ENCODE measurements at regions not wholly inside any gene's neighbourhood (a gene's known extent, or its start where the extent isn't known, plus 50 kb on each side); places are given as distances from the start of the nearest gene placed in this dataset.

DNA sequence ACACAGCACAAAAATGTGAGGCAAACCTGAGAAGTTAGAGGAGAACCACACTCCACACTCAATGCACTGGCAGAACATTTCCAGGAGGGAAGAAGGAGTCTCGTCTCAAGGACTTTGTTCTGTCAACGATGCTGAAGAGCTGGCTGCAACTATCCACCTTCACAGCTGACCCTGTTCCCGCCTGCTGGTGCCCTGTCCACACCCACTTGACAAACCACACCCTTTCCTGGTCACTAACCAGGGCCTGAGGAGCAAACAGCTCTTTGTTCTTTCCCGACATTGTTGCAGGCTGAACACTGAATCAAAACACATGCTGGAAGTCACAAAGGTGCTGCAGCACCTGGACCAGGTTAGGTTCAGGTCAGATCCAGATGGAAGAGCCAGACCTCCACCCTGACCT, 92.6 kb upstream of the ARRDC4 start:
- no peak for DNase-seq (ENCODE audit: low read depth)

DNA sequence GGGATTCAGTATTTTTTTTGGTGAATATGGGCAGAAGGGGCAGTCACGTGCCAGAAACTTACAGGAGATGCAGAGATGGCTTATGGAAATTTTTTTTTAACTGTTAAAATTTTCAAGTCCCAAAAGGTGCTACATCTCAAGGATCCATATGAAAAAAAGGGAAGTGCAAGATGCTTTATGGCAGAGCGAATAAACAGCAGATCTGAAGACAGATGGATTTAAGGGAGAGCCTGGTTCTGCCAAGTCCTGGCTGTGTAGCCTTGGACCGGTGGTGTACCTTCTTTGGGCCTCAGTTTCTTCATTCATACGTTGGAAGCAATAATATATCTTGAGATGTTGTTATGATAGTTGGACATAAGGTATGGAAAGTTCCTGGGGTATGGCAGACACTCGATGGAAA, 91.5 kb upstream of the ARRDC4 start:
- no peak for DNase-seq (ENCODE audit: low read depth)

DNA sequence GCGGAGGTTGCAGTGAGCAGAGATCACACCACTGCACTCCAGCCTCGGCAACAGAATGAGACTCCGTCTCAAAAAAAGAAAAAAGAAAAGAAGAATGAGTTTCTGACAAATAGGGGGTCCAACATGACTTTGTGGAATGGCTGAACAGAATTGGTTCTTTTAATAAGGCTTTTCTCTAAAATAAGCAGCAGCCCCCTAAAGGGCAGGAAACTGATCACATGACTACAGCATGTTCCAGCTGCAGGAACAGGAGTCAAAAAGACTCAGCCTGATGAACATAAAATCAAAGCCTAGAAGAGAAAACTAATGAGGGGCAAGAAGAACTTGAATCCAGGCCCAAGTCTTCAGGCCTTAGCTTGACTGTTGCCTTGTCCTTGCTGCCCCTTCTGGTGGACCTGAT, 89.7 kb upstream of the ARRDC4 start:
- DNase-seq (ENCODE audit: low read depth): no peak

DNA sequence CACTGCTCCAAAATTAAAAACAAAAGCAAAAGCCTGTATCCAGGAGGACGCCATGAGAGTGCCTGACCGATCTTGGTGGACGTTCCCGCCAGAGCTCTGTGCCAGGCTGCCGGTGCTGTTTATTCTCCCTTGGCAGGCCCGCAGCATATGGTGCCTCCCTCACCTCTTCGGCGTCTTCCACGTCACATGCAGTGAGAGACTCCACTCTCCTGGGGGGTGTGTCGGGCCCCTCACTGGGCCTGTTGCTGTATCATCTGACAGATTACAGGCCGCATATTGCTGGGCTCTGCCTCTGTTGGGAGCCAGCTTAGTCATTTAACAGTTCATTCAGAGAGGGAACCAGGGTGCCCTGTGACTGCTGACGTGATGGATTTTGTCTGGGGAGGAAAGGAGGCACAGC, 86.4 kb upstream of the ARRDC4 start:
- DNase-seq (ENCODE audit: low read depth): no peak

DNA sequence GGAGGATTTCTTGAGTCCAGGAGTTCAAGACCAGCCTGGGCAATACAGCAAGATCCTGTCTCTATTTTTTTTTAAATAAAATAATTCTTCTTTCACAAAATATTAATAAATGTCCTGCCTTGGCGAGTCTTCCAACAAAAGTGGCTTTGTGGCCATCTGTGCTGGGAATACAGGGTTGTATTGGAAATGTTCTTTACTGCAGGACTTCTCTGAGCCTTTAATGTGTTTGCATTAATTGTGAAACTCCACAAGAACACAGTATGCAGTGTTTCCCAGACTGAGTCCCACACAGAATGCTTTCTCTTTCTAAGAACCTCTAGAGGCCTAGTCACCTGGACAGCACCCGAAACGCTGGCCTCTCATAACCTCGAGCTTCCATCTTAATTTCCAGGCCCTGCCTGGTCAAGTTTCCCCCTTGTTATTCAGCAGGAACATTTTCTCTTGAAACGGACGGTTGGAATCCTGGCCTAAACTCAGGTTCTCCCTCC, 85.4 kb upstream of the ARRDC4 start:
- DNase-seq (ENCODE audit: low read depth): no peak

DNA sequence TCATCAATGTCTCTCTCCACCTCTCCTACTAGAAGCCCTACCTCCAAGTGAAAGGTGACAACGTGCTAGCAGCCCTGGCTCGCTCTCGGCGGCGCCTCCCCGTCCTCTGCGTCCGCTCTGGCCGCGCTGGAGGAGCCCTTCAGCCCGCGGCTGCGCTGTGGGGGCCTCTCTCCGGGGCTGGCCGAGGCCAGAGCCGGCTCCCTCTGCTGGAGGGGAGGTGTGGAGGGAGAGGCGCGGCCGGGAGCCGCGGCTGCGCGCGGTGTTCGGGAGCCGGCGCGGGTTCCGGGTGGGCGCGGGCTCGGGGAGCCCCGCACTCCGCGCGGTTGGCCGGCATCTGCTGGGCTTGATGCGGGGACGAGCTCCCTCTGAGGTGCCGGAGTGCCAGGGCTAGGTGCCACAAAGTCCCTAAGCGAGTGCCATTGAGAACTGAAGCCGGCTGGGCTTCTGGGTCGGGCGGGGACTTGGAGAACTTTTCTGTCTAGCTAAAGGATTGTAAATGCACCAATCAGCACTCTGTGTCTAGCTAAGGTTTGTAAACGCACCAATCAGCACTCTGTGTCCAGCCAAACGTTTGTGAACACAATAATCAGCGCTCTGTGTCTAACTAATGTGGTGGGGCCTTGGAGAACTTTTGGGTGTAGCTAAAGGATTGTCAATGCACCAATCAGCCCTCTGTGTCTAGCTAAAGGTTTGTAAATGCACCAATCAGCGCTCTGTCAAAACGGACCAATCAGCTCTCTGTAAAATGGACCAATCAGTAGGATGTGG, 84.8 kb upstream of the ARRDC4 start:
- no peak for DNase-seq (ENCODE audit: low read depth)

DNA sequence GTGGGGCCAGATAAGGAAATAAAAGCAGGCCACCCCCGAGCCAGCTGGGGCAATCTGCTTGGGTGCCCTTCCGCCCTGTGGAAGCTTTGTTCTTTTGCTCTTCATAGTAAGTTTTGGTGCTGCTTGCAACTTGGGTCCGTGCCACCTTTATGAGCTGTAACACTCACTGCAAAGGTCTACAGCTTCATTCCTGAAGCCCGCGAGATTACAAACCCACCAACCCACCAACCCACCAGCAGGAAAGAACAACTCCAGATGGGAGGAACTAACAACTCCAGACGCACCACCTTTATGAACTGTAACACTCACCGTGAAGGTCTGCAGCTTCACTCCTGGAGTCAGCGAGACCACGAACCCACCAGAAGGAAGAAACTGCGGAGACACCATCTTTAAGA, 84.2 kb upstream of the ARRDC4 start:
- no peak for DNase-seq (ENCODE audit: low read depth)

DNA sequence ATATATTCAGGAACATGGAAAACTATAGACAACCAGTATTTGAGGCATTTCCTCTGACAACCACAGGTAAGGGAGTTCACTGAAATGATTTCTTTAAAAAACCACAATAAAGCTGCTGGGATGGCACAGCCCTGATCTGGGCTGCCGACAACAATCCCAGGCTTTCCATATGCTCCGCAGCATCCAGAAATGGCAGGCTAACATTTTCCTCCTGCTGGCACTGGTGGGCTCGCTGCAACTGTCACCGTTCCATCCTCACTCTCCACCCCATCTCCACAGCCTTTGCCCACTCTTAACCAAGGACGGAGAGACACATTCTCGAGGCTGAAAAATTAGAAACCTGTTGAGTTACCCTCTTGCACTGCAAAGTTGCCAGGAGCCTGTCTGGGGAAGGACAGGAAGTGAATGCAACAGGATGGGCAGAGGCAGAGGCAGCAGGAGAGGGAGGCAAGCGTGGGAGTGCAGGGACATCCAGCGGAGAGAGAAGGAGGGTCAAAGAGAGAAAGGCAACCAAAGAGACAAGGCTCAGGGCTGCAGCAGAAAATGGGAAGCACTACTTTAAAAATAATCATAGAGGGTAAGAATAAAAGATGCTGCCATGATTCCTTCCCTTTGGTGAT, 79.0 kb upstream of the ARRDC4 start:
- no peak for DNase-seq (ENCODE audit: low read depth)

DNA sequence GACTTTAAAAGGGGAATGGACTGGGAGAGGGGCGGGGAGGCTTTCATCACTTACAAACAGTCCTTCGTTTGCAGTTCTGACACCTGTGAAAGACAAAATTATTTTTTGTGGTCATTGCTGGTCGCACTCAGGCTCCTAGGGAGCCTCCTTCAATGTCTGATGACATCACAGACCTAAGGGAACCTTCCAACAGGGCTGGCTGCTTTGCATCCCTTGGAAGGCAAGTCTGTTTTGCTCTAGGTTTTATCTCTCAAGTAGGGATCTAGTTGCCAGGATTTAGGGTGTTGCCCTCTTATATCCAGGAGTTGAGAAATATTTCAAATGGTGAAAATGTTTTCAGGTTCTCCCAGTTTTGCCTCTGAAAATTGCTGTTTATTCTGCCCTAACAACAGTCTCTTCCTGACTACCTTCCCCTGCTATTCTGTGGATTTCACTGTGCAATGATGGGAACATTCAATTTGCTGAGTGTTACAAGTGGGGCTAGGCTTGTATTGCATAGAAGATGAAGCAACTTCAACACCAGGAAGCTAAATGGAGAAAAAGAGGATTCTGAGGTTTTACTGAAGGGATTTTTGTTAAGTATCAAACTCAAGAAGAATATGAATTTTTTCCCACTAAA, 75.9 kb upstream of the ARRDC4 start:
- no peak for DNase-seq (ENCODE audit: low read depth)

DNA sequence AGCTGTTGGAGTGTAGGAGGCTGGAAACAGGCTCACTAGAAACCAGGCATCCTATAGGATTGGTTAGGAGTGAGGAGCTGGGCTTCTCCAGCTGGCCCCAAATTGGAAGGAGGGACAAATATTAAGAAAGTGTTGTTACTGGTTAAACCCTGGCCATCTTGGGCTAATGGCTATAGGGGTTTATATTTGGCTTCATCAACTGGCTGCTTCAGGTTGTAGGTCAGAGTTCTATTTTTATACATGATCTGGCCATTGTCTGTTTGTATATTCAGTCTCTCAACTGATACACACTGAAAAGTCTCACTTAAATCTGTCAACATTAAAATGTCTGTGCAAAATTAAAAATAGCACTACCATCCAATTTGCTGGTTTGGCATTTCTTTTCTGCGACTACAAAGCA, 70.2 kb upstream of the ARRDC4 start:
- peak; percentile 32 for DNase-seq (ENCODE audit: low read depth)

DNA sequence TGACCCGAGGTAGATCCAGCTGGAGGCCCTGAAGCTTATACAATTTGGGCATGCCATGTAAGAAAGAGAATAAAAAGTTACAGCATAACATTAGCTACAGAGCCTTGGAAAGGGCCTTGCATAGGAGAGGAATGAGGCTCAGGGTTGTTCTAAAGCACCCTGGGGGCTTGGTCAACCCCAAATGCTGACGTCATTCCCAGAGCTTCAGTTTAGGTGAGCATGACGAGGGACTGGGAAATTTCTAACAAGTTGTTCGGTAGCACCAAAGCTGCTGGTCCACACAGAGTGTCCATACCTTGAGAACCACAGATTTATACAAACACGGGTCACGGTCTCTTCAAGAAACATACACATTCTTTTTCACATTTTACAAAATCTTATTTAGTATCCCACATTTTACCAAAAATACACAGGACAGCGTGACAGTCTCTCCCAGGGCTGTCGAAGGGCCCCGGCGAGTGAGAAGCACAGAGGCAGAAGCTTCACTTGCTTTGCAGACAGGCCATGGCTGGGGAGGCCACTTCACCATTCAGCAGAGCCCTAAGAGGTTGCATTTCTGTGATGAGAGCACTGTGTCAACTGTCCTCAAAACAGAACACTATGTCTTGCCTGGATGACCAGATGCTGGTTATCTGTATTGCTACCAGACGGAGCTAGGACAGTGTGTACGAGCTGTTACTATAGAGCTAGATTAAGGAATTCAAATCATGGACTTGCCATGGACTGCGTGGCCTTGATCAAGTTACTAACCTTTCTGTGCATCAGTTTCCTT, 68.2 kb upstream of the ARRDC4 start:
- no peak for DNase-seq (ENCODE audit: low read depth)

DNA sequence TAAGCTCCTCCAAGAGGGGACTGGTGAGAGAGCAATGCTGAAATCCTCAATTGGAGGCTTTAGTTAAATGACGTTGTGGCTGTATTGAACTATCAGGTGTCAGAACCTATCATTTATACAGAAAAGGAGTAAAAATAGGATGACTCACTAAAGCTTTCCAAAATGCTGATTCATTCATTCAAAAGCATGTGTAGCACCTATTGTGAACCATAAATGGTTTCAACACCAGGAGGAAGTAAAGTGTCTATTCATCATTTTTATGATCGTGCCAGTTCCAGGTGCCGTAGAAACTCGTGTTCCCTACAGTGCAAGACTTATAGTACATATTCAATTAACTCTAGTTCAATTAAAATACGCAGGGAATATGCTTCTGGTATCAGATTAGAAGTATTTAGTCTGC, 66.5 kb upstream of the ARRDC4 start:
- DNase-seq (ENCODE audit: low read depth): no peak

DNA sequence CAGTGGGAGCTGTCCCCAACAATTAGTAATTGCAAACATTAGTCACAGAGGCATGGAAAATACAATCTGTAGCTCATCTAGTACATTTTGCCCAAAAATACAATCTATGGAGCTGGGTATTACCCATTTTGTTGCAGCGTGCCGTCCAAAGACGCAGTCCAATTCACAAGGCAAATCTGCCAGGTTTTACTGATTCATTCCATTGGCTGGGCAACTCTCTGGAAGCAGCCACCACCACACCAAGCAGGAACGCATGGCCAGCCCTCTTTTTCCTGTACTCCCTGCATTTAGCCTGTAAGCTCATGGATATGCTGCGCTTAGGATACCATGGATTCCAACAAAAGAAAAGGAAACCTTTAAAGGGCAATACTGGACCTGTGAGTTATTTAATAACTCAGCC, 60.5 kb upstream of the ARRDC4 start:
- DNase-seq (ENCODE audit: low read depth): no peak

DNA sequence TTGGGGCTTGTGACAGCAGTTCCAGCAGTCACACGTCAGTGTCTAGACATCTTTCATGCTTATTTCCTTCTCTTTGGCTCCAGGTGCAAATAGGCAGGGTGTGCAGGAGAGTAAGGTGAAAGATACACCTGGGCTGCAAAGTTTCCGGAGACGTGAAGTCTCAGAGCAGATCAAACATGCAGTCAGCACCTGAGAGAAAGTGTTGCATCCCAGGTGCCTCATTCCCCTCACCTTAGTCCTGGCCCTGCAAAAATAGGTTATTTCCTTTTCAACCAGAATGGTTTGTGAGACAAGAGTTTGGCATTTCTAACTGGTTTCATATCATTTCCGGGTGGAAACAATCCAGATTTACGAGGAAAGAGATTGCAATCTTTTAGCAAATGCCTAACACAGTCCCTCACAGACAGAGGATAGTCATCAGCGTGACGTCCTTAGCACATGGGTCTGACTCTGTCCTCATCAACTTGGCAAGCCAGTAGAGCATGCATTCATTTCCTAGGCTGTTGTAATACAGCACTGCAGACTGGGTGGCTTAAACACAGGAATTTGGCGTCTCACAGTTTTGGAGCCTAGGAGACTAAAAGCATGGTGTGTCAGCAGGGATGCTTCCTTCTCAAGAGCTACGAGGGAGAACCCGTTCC, 58.2 kb upstream of the ARRDC4 start:
- peak; percentile 5 for DNase-seq (ENCODE audit: low read depth)

DNA sequence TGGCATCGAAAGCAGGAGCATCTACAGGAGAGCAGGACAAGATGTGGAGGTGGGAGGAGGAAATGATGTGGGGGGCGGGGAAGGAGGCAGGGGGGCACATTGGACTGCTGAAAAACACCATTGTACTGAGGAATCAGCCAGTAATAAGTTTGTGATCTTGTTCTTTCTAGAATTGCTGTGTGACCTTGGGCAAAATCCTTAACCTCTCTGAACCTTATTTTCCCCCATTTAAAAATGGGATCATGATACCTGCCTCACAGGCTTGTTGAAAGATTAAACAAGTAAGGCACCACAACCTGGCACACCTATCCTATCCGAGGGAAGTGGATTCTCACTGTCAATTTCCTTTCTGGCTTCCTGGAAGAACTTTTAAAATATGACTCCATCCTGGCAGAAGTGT, 56.9 kb upstream of the ARRDC4 start:
- DNase-seq (ENCODE audit: low read depth): no peak

DNA sequence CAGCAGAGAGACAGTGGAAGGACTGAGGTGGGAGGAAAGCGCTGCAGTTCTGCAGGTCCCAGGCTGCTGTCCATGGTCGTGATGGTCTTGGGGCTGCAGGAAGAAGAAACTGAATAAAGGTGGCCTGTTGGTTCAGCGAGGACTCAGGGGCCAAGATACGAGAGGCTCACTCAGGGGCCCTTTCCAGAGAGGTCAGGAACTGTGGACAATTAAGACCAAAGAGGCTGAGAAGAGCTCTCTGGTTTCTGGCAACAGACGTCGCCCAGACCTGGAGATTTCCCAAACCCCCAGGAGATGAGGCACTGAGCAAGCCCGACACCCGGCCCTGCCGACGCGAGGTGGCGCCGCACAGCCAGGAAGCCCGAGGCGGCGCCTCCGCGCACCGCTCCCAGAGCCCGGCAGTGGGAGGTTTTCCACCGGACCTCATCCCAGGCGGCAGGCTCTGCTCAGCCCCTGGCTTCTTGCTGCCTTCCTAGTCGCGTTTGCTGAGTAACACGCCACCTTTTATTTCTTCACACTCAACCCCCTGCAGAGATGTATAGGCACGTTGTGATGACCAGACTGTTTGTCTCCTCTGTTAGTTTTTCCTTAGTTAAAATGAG, 56.4 kb upstream of the ARRDC4 start:
- DNase-seq (ENCODE audit: low read depth): peak; percentile 71

DNA sequence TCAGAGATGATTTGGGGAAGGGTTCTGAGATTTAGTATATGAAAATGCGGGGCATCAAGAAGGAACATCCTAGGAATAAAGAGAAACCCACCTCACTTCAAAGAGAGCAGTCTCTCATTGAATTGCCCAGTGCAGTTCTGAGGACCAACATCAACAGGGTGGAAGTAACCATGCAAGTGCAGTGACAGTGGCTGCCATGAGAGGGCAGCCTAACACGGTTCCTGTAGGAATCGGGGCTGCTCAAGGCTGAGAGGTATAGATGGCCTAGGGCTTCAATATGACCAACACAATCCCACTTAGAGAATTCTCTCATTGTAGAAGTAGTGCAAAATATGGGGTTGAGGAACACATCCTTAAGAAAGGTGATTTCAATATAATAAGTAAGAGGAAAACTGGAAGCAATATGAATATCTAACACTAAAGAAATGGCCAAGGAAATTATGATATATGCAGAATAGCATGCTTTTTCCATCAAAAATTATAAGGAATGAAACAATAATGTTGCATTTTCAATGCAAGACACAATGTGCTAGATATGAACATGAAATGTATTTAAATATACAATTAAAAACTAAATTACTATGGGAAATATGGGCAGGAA, 51.1 kb upstream of the ARRDC4 start:
- peak; percentile 73 for DNase-seq (ENCODE audit: low read depth)

Measured in myocyte (in vitro differentiated cells).